ENCODE measurements at regions not wholly inside any gene's neighbourhood (a gene's known extent, or its start where the extent isn't known, plus 50 kb on each side); places are given as distances from the start of the nearest gene placed in this dataset.

GRCh38 chr12:14065616-14066015 lies 84.2 kb upstream of the GRIN2B start:
- no peak for DNase-seq (ENCODE audit: extremely low read depth, insufficient read length)
- Histone ChIP-seq H3K36me3 (ENCODE audit: control insufficient read depth, insufficient read depth, low read length) (no peaks in the 10 kb centered on the region), H3K4me3 (replicated peaks; ENCODE audit: low read depth, low read length) (no peak overlapping the region), H3K27me3 (replicated peaks; ENCODE audit: control insufficient read depth, insufficient read depth, low read length) (no peaks in the 10 kb centered on the region; the same call in 1 of the 2 replicates)
- TF ChIP-seq, protein P1, sequence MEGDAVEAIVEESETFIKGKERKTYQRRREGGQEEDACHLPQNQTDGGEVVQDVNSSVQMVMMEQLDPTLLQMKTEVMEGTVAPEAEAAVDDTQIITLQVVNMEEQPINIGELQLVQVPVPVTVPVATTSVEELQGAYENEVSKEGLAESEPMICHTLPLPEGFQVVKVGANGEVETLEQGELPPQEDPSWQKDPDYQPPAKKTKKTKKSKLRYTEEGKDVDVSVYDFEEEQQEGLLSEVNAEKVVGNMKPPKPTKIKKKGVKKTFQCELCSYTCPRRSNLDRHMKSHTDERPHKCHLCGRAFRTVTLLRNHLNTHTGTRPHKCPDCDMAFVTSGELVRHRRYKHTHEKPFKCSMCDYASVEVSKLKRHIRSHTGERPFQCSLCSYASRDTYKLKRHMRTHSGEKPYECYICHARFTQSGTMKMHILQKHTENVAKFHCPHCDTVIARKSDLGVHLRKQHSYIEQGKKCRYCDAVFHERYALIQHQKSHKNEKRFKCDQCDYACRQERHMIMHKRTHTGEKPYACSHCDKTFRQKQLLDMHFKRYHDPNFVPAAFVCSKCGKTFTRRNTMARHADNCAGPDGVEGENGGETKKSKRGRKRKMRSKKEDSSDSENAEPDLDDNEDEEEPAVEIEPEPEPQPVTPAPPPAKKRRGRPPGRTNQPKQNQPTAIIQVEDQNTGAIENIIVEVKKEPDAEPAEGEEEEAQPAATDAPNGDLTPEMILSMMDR (IDR thresholded peaks at IDR 0.05; ENCODE audit: insufficient read depth, low read length, poor library complexity, severe bottlenecking) = no peak

- Histone ChIP-seq H3K4me3 (replicated peaks; ENCODE audit: low read depth, low read length) (no peak overlapping the region), H3K27me3 (replicated peaks; ENCODE audit: control insufficient read depth, insufficient read depth, low read length) (no peaks in the 10 kb centered on the region; the same call in 1 of the 2 replicates), H3K36me3 (ENCODE audit: control insufficient read depth, insufficient read depth, low read length) (no peaks in the 10 kb centered on the region)
- TF ChIP-seq, protein P1 (IDR thresholded peaks at IDR 0.05; ENCODE audit: insufficient read depth, low read length, poor library complexity, severe bottlenecking) = no peak
- no peak for DNase-seq (ENCODE audit: extremely low read depth, insufficient read length)
These were observed 84.6 kb upstream of the GRIN2B start for GRCh38 chr12:14066021-14066420.

DNA sequence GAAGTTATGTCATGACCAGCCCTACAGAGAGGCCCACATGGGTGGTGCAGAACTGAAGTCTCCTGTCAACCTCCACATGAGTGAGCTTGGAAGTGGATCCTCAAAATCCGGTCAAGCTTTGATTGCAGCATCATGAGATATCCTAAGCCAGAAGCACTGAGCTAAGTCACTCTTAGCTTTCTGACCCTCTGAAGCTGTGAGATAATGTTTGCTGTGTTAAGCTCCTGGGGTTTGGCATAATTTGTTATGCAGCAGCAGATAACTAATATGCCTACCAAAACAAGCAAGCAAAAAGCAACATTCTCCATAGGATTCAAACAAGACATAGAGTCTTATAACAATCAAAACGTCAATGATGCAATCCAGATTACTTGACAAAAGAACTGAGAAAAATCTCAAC lies 87.6 kb upstream of the GRIN2B start:
- Histone ChIP-seq H3K36me3 (ENCODE audit: control insufficient read depth, insufficient read depth, low read length) (no peaks in the 10 kb centered on the region), H3K27me3 (replicated peaks; ENCODE audit: control insufficient read depth, insufficient read depth, low read length) (no peaks in the 10 kb centered on the region), H3K4me3 (replicated peaks; ENCODE audit: low read depth, low read length) (no peak overlapping the region)
- TF ChIP-seq, protein P1 (IDR thresholded peaks at IDR 0.05; ENCODE audit: insufficient read depth, low read length, poor library complexity, severe bottlenecking) = no peak
- no peak for DNase-seq (ENCODE audit: extremely low read depth, insufficient read length)

DNA sequence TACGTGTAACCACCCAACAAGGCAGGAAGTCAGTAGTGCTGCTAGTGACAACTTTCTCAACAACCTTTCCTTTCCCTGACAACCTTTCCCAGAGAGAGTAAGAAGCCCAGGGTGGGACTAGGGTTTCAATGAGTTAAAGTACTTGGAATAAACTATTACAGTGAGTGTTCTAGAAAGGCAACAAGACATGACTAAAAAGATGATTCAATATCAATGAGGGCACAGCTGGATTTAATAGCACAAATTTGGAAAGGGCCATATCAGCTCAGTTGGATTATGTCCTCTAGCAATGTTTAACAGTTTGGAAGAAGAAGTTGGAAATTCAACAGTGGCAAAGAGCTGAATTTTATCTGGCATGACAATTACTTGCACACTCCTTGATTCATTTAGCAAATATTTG lies 90.4 kb upstream of the GRIN2B start:
- no peaks in the 10 kb centered on the region for H3K36me3 ChIP-seq (ENCODE audit: control insufficient read depth, insufficient read depth, low read length)
- DNase-seq (ENCODE audit: extremely low read depth, insufficient read length) = no peak

DNA sequence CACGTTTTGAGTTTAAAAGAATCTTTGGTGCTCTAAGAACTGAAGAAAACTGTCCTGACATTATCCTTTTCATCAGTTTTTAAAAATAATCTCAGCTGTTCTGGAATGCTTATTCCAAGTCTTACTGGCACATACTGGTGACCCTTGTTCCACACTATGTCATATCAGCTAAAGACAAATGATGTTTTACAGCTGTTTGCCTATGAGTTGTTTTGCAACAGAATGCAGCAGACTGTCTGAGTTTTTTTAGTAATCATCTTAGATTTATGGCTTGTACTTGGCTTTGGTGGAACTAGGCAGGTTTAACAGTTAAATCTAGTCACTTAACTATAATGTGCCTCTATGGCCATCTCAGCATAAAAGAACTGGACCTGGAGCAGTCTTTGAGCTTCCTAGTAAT lies 91.6 kb upstream of the GRIN2B start:
- TF ChIP-seq, protein P1 (IDR thresholded peaks at IDR 0.05; ENCODE audit: insufficient read depth, low read length, poor library complexity, severe bottlenecking) = no peak
- H3K36me3 ChIP-seq (ENCODE audit: control insufficient read depth, insufficient read depth, low read length) = no peaks in the 10 kb centered on the region
- H3K27me3 ChIP-seq (replicated peaks; ENCODE audit: control insufficient read depth, insufficient read depth, low read length) = no peaks in the 10 kb centered on the region
- no peak for DNase-seq (ENCODE audit: extremely low read depth, insufficient read length)
- no peak overlapping the region for H3K4me3 ChIP-seq (replicated peaks; ENCODE audit: low read depth, low read length)

More for the DNA sequence above, 90.4 kb upstream of the GRIN2B start:
- Histone ChIP-seq H3K4me3 (replicated peaks; ENCODE audit: low read depth, low read length) (no peak overlapping the region), H3K27me3 (replicated peaks; ENCODE audit: control insufficient read depth, insufficient read depth, low read length) (no peaks in the 10 kb centered on the region)
- TF ChIP-seq, protein P1 (IDR thresholded peaks at IDR 0.05; ENCODE audit: insufficient read depth, low read length, poor library complexity, severe bottlenecking) = no peak

- TF ChIP-seq, protein P1 (IDR thresholded peaks at IDR 0.05; ENCODE audit: insufficient read depth, low read length, poor library complexity, severe bottlenecking) = no peak
- H3K36me3 ChIP-seq (ENCODE audit: control insufficient read depth, insufficient read depth, low read length) = no peaks in the 10 kb centered on the region
- H3K4me3 ChIP-seq (replicated peaks; ENCODE audit: low read depth, low read length) = no peak overlapping the region
- DNase-seq (ENCODE audit: extremely low read depth, insufficient read length) = no peak
- H3K27me3 ChIP-seq (replicated peaks; ENCODE audit: control insufficient read depth, insufficient read depth, low read length) = no peaks in the 10 kb centered on the region
These were observed 94.5 kb upstream of the GRIN2B start for GRCh38 chr12:14075797-14076393.
